ENCODE measurements at regions not wholly inside any gene's neighbourhood (a gene's known extent, or its start where the extent isn't known, plus 50 kb on each side); places are given as distances from the start of the nearest gene placed in this dataset.
"Not testable (repeated sequence)": the region's sequence is repeated elsewhere in the genome, so short reads cannot be mapped to it uniquely, and the experiment has no call there.

- DNase-seq (ENCODE audit: low spot score), result no peak
- FAIRE-seq, result no peak
Observed at GRCh38 chr9:117775591-117775990, 71.4 kb downstream of the TLR4 start.

- DNase-seq (ENCODE audit: low spot score) (no peak), FAIRE-seq (no peak)
Observed at GRCh38 chr9:117777823-117778222, 73.6 kb downstream of the TLR4 start.

- no peak for FAIRE-seq
Observed at GRCh38 chr9:117779760-117780159, 75.6 kb downstream of the TLR4 start.

GRCh38 chr9:117782931-117783788 is 79.0 kb downstream of the TLR4 start:
- DNase-seq (ENCODE audit: low spot score), result peak; percentile 64
- FAIRE-seq, result peak; percentile 81

More at GRCh38 chr9:117779760-117780159, 75.6 kb downstream of the TLR4 start:
- no peak for DNase-seq (ENCODE audit: low spot score)

- no peak for FAIRE-seq
- no peak for DNase-seq (ENCODE audit: low spot score)
Observed at GRCh38 chr9:117783828-117784227, 79.6 kb downstream of the TLR4 start.

GRCh38 chr9:117784996-117785395 is 80.8 kb downstream of the TLR4 start:
- no peak for FAIRE-seq
- no peak for DNase-seq (ENCODE audit: low spot score)

GRCh38 chr9:117787746-117788145 is 83.5 kb downstream of the TLR4 start:
- FAIRE-seq, result no peak

GRCh38 chr9:117795271-117795670 is 91.1 kb downstream of the TLR4 start:
- DNase-seq (ENCODE audit: low spot score) (no peak), FAIRE-seq (no peak)

More at GRCh38 chr9:117787746-117788145, 83.5 kb downstream of the TLR4 start:
- no peak for DNase-seq (ENCODE audit: low spot score)

GRCh38 chr9:117796681-117797080 is 92.5 kb downstream of the TLR4 start:
- no peak for FAIRE-seq
- DNase-seq (ENCODE audit: low spot score), result no peak

- no peak for DNase-seq (ENCODE audit: low spot score)
- FAIRE-seq, result no peak
Observed at GRCh38 chr9:117800389-117800788, 96.2 kb downstream of the TLR4 start.

- no peak for FAIRE-seq
- no peak for DNase-seq (ENCODE audit: low spot score)
Observed at GRCh38 chr9:117809751-117810150, 105.5 kb downstream of the TLR4 start.

- FAIRE-seq (no peak), DNase-seq (ENCODE audit: low spot score) (no peak)
Observed at GRCh38 chr9:117815315-117815714, 111.1 kb downstream of the TLR4 start.

GRCh38 chr9:117815948-117816347 is 111.7 kb downstream of the TLR4 start:
- no peak for FAIRE-seq
- DNase-seq (ENCODE audit: low spot score), result no peak

- no peak for FAIRE-seq
- no peak for DNase-seq (ENCODE audit: low spot score)
Observed at GRCh38 chr9:117821954-117822353, 117.8 kb downstream of the TLR4 start.

GRCh38 chr9:117823576-117823975 is 119.4 kb downstream of the TLR4 start:
- FAIRE-seq (no peak), DNase-seq (ENCODE audit: low spot score) (no peak)

- no peak for DNase-seq (ENCODE audit: low spot score)
Observed at GRCh38 chr9:117825609-117826347, 121.6 kb downstream of the TLR4 start.

GRCh38 chr9:117826837-117827236 is 122.6 kb downstream of the TLR4 start:
- DNase-seq (ENCODE audit: low spot score), result no peak
- no peak for FAIRE-seq

More at GRCh38 chr9:117825609-117826347, 121.6 kb downstream of the TLR4 start:
- no peak for FAIRE-seq

- FAIRE-seq, result no peak
- DNase-seq (ENCODE audit: low spot score), result no peak
Observed at GRCh38 chr9:117827456-117827855, 123.3 kb downstream of the TLR4 start.

- peak; percentile 92 for FAIRE-seq
- DNase-seq (ENCODE audit: low spot score), result peak; percentile 8
Observed at GRCh38 chr9:117828466-117828865, 124.3 kb downstream of the TLR4 start.

- DNase-seq (ENCODE audit: low spot score) (no peak), FAIRE-seq (no peak)
Observed at GRCh38 chr9:117835798-117836197, 131.6 kb downstream of the TLR4 start.

GRCh38 chr9:117839862-117840261 is 135.7 kb downstream of the TLR4 start:
- DNase-seq (ENCODE audit: low spot score), result no peak
- FAIRE-seq, result no peak

GRCh38 chr9:117851836-117852461 is 147.7 kb downstream of the TLR4 start:
- FAIRE-seq; DNase-seq (ENCODE audit: low spot score): not testable (repeated sequence)
